ENCODE measurements at regions not wholly inside any gene's neighbourhood (a gene's known extent, or its start where the extent isn't known, plus 50 kb on each side); places are given as distances from the start of the nearest gene placed in this dataset.

GRCh38 chr5:165143741-165144140 lies 1638.3 kb downstream of the MAT2B start:
- no peak for DNase-seq (ENCODE audit: low spot score)
- ATAC-seq = peak; percentile 38
- intact Hi-C loops (cut with DNase I) = loop anchor here (2.0 to 5.0 kb wide), 2 partner anchors 41 to 1309 kb away; no protein-coding TSS in a partner anchor

- intact Hi-C loops (cut with DNase I) = no loop called here
- no peak for ATAC-seq
- DNase-seq (ENCODE audit: low spot score) = no peak
Measured at GRCh38 chr5:165149431-165149830, 1644.0 kb downstream of the MAT2B start.

GRCh38 chr5:165152058-165152457 lies 1646.6 kb downstream of the MAT2B start:
- DNase-seq (ENCODE audit: low spot score) = no peak
- no peak for ATAC-seq
- intact Hi-C loops (cut with DNase I) = no loop called here

GRCh38 chr5:165157219-165157618 lies 1651.8 kb downstream of the MAT2B start:
- DNase-seq (ENCODE audit: low spot score) (no peak), ATAC-seq (no peak)
- intact Hi-C loops (cut with DNase I) = no loop called here

- DNase-seq (ENCODE audit: low spot score) (no peak), ATAC-seq (no peak)
- intact Hi-C loops (cut with DNase I) = loop anchor here (5.0 kb wide), 1 partner anchor 1879 kb away; no protein-coding TSS in a partner anchor
Measured at GRCh38 chr5:165161204-165161603, 1655.8 kb downstream of the MAT2B start.

- ATAC-seq = no peak
- DNase-seq (ENCODE audit: low spot score) = no peak
- intact Hi-C loops (cut with DNase I) = loop anchor here (5.0 kb wide), 1 partner anchor 1882 kb away; no protein-coding TSS in a partner anchor
Measured at GRCh38 chr5:165163861-165164260, 1658.4 kb downstream of the MAT2B start.

GRCh38 chr5:165173651-165174050 lies 1668.2 kb downstream of the MAT2B start:
- no peak for ATAC-seq
- DNase-seq (ENCODE audit: low spot score) = no peak
- intact Hi-C loops (cut with DNase I) = no loop called here

GRCh38 chr5:165175041-165175440 lies 1669.6 kb downstream of the MAT2B start:
- ATAC-seq = no peak
- intact Hi-C loops (cut with DNase I) = no loop called here
- DNase-seq (ENCODE audit: low spot score) = no peak

- no peak for ATAC-seq
- DNase-seq (ENCODE audit: low spot score) = no peak
- intact Hi-C loops (cut with DNase I) = loop anchor here (2.0 kb wide), 1 partner anchor 41 kb away; no protein-coding TSS in a partner anchor
Measured at GRCh38 chr5:165184183-165184582, 1678.8 kb downstream of the MAT2B start.

- ATAC-seq = no peak
- no peak for DNase-seq (ENCODE audit: low spot score)
- intact Hi-C loops (cut with DNase I) = loop anchor here (2.0 kb wide), 1 partner anchor 43 kb away; no protein-coding TSS in a partner anchor
Measured at GRCh38 chr5:165185716-165186115, 1680.3 kb downstream of the MAT2B start.

GRCh38 chr5:165187815-165188214 lies 1682.4 kb downstream of the MAT2B start:
- intact Hi-C loops (cut with DNase I) = no loop called here
- no peak for DNase-seq (ENCODE audit: low spot score)
- no peak for ATAC-seq

GRCh38 chr5:165188556-165189175 lies 1683.2 kb downstream of the MAT2B start:
- DNase-seq (ENCODE audit: low spot score) = no peak
- intact Hi-C loops (cut with DNase I) = no loop called here
- ATAC-seq = no peak

- intact Hi-C loops (cut with DNase I) = loop anchor here (5.0 kb wide), 1 partner anchor 1625 kb away; no protein-coding TSS in a partner anchor
- ATAC-seq = no peak
- no peak for DNase-seq (ENCODE audit: low spot score)
Measured at GRCh38 chr5:165196961-165197360, 1691.5 kb downstream of the MAT2B start.

GRCh38 chr5:165201369-165201768 lies 1696.0 kb downstream of the MAT2B start:
- DNase-seq (ENCODE audit: low spot score) (no peak), ATAC-seq (no peak)
- intact Hi-C loops (cut with DNase I) = no loop called here

- no peak for DNase-seq (ENCODE audit: low spot score)
- intact Hi-C loops (cut with DNase I) = no loop called here
- ATAC-seq = no peak
Measured at GRCh38 chr5:165201771-165202518, 1696.5 kb downstream of the MAT2B start.

GRCh38 chr5:165202519-165202910 lies 1697.1 kb downstream of the MAT2B start:
- ATAC-seq (no peak), DNase-seq (ENCODE audit: low spot score) (no peak)
- intact Hi-C loops (cut with DNase I) = no loop called here

- DNase-seq (ENCODE audit: low spot score) = no peak
- intact Hi-C loops (cut with DNase I) = no loop called here
- no peak for ATAC-seq
Measured at GRCh38 chr5:165209101-165209727, 1703.8 kb downstream of the MAT2B start.

GRCh38 chr5:165224366-165225045 lies 1719.1 kb downstream of the MAT2B start:
- DNase-seq (ENCODE audit: low spot score) (no peak), ATAC-seq (no peak)
- intact Hi-C loops (cut with DNase I) = no loop called here

- intact Hi-C loops (cut with DNase I) = no loop called here
- no peak for DNase-seq (ENCODE audit: low spot score)
- no peak for ATAC-seq
Measured at GRCh38 chr5:165227515-165227914, 1722.1 kb downstream of the MAT2B start.

All from sciatic nerve (tissue), 2 donors.